ENCODE measurements at regions not wholly inside any gene's neighbourhood (a gene's known extent, or its start where the extent isn't known, plus 50 kb on each side); places are given as distances from the start of the nearest gene placed in this dataset.
"Not testable (repeated sequence)": the region's sequence is repeated elsewhere in the genome, so short reads cannot be mapped to it uniquely, and the experiment has no call there.

DNA sequence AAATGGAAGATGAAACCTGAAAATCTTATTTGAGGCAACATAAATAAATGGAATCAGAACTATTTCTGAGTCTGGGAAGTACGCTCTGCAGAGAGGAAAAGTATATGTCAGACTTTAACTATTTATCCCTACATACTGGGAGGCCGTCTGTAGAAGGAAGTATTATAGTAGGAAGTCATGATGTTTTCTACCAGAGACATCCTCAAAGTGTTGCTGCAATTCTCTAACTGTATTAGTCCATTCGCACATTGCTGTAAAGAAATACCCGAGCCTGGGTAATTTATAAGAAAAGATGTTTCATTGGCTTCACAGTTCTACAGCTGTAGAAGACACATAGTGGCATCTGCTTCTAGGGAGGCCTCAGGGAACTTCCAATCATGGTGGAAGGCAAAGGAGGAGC, 88.7 kb upstream of the TBL1X start (continued):
- no peak for TF ChIP-seq ZNF687 (IDR thresholded peaks at IDR 0.05)

DNA sequence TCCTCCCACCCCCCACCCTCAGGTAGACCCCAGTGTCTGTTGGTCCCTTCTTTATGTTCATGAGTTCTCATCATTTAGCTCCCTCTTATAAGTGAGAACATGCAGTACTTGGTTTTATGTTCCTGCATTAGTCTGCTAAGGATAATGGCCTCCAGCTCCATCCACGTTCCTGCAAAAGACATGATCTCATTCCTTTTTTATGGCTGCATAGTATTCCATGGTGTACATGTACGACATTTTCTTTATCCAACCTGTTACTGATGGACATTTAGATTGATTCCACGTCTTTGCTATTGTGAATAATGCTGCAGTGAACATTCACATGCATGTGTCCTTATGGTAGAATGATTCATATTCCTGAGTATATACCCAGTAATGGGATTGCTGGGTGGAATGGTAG, 87.6 kb upstream of the TBL1X start:
- intact Hi-C loops (cut with micrococcal nuclease; ENCODE audit: unreplicated experiment); CTCF ChIA-PET; H3K4me2 ChIP-seq (ENCODE audit: control insufficient read depth, insufficient read depth); H3K27ac ChIP-seq (ENCODE audit: control insufficient read depth, insufficient read depth); H3K4me1 ChIP-seq (ENCODE audit: control insufficient read depth, insufficient read depth, low read length); SMC1A ChIA-PET (ENCODE audit: uncharacterized antibody, unreplicated experiment); H2AFZ ChIP-seq (ENCODE audit: control insufficient read depth, low read depth, low read length); H3K27me3 ChIP-seq (replicated peaks in 1 of 2; ENCODE audit: control insufficient read depth in 2 of 2, insufficient read depth in 2 of 2, low read length in 1 of 2); H3K36me3 ChIP-seq (ENCODE audit: control insufficient read depth in 2 of 2, insufficient read depth in 2 of 2, low read length in 1 of 2); H4K20me1 ChIP-seq (ENCODE audit: control insufficient read depth, insufficient read depth); in situ Hi-C loops (cut with MboI); POLR2A ChIA-PET; BruUV-seq (replicated peaks); RAD21 ChIA-PET (ENCODE audit: unreplicated experiment); DNase-seq (ENCODE audit: low read depth, low spot score); H3K79me2 ChIP-seq (ENCODE audit: control insufficient read depth, insufficient read depth, low read length); FAIRE-seq; H3K9ac ChIP-seq (ENCODE audit: control insufficient read depth, insufficient read depth, low read length); ATAC-seq; H3K4me3 ChIP-seq; H3K9me3 ChIP-seq (replicated peaks; ENCODE audit: control insufficient read depth, insufficient read depth, low read length): not testable (repeated sequence)
- 1% methylated on average over 3 of the region's 3 CpGs for WGBS (ENCODE audit: insufficient coverage, insufficient replicate concordance, low lambda C conversion rate, missing lambda C conversion rate)

All from GM12878 (cell line).